ENCODE measurements at regions not wholly inside any gene's neighbourhood (a gene's known extent, or its start where the extent isn't known, plus 50 kb on each side); places are given as distances from the start of the nearest gene placed in this dataset.

GRCh38 chr13:50153876-50154275 lies 138.6 kb downstream of the KCNRG start:
- H3K4me1 Mint-ChIP-seq (ENCODE audit: low read depth) = peaks cover 12% of the 10 kb centered on the region
- no peak overlapping the region for H3K27ac Mint-ChIP-seq
- ChIA-PET POLR2A (no interaction called here), CTCF (no interaction called here)
- ATAC-seq (no peak), DNase-seq (no peak)
- TF ChIP-seq CTCF (IDR thresholded peaks at IDR 0.05) = no peak
- H3K36me3 Mint-ChIP-seq (ENCODE audit: low read depth) = no peaks in the 10 kb centered on the region
- intact Hi-C loops (cut with micrococcal nuclease) = no loop called here
- no peaks in the 10 kb centered on the region for H3K27me3 Mint-ChIP-seq
- H3K9me3 Mint-ChIP-seq = no peaks in the 10 kb centered on the region
- no peak overlapping the region for H3K4me3 Mint-ChIP-seq

GRCh38 chr13:50154697-50155096 lies 139.5 kb downstream of the KCNRG start:
- intact Hi-C loops (cut with micrococcal nuclease) = no loop called here
- no peaks in the 10 kb centered on the region for H3K9me3 Mint-ChIP-seq
- DNase-seq = no peak
- ATAC-seq = no peak
- no peak overlapping the region for H3K27ac Mint-ChIP-seq
- POLR2A ChIA-PET = no interaction called here
- no peaks in the 10 kb centered on the region for H3K27me3 Mint-ChIP-seq
- CTCF ChIA-PET = no interaction called here
- no peaks in the 10 kb centered on the region for H3K36me3 Mint-ChIP-seq (ENCODE audit: low read depth)
- H3K4me1 Mint-ChIP-seq (ENCODE audit: low read depth) = peaks cover 12% of the 10 kb centered on the region
- TF ChIP-seq CTCF (IDR thresholded peaks at IDR 0.05) = no peak
- no peak overlapping the region for H3K4me3 Mint-ChIP-seq

GRCh38 chr13:50156140-50156539 lies 140.9 kb downstream of the KCNRG start:
- no peaks in the 10 kb centered on the region for H3K9me3 Mint-ChIP-seq
- H3K27ac Mint-ChIP-seq = no peak overlapping the region
- intact Hi-C loops (cut with micrococcal nuclease) = no loop called here
- DNase-seq (no peak), ATAC-seq (no peak)
- POLR2A ChIA-PET = no interaction called here
- CTCF ChIA-PET = interaction anchor here (0.6 to 1.8 kb wide), 2 partner anchors 11 to 200 kb away, joined by 3 to 4 read pairs; no protein-coding TSS in a partner anchor
- H3K4me1 Mint-ChIP-seq (ENCODE audit: low read depth) = peaks cover 12% of the 10 kb centered on the region
- H3K36me3 Mint-ChIP-seq (ENCODE audit: low read depth) = no peaks in the 10 kb centered on the region
- H3K27me3 Mint-ChIP-seq = no peaks in the 10 kb centered on the region
- no peak for TF ChIP-seq CTCF (IDR thresholded peaks at IDR 0.05)
- H3K4me3 Mint-ChIP-seq = no peak overlapping the region

GRCh38 chr13:50156561-50157127 lies 141.4 kb downstream of the KCNRG start:
- intact Hi-C loops (cut with micrococcal nuclease) = no loop called here
- CTCF ChIA-PET = interaction anchor here (0.6 to 1.8 kb wide), 2 partner anchors 11 to 200 kb away, joined by 3 to 4 read pairs; no protein-coding TSS in a partner anchor

More at GRCh38 chr13:50156561-50157127, 141.4 kb downstream of the KCNRG start:
- TF ChIP-seq CTCF (IDR thresholded peaks at IDR 0.05) = no peak
- Mint-ChIP-seq H3K4me1 (ENCODE audit: low read depth) (peaks cover 12% of the 10 kb centered on the region), H3K27me3 (no peaks in the 10 kb centered on the region), H3K9me3 (no peaks in the 10 kb centered on the region), H3K4me3 (no peak overlapping the region), H3K36me3 (ENCODE audit: low read depth) (no peaks in the 10 kb centered on the region), H3K27ac (no peak overlapping the region)
- POLR2A ChIA-PET = no interaction called here
- ATAC-seq = no peak
- no peak for DNase-seq
